ENCODE measurements at regions not wholly inside any gene's neighbourhood (a gene's known extent, or its start where the extent isn't known, plus 50 kb on each side); places are given as distances from the start of the nearest gene placed in this dataset.

- peaks cover 5% of the 10 kb centered on the region for H3K4me1 Mint-ChIP-seq (ENCODE audit: low read depth)
- H3K4me3 Mint-ChIP-seq, result no peak overlapping the region
- H3K27ac Mint-ChIP-seq, result no peak overlapping the region
- intact Hi-C loops (cut with micrococcal nuclease), result no loop called here
- H3K27me3 Mint-ChIP-seq, result peaks cover 72% of the 10 kb centered on the region
- no peaks in the 10 kb centered on the region for H3K9me3 Mint-ChIP-seq
- no peaks in the 10 kb centered on the region for H3K36me3 Mint-ChIP-seq (ENCODE audit: low read depth)
Observed at GRCh38 chr14:96739200-96739910, 57.8 kb upstream of the VRK1 start.

- H3K36me3 Mint-ChIP-seq (ENCODE audit: low read depth), result no peaks in the 10 kb centered on the region
- H3K4me1 Mint-ChIP-seq (ENCODE audit: low read depth), result peaks cover 5% of the 10 kb centered on the region
- intact Hi-C loops (cut with micrococcal nuclease), result loop anchor here (5.0 kb wide), 1 partner anchor 174 kb away; no protein-coding TSS in a partner anchor
- H3K27ac Mint-ChIP-seq, result no peak overlapping the region
- H3K9me3 Mint-ChIP-seq, result no peaks in the 10 kb centered on the region
- peak overlapping the region; percentile 52 for H3K4me3 Mint-ChIP-seq
- peaks cover 70% of the 10 kb centered on the region for H3K27me3 Mint-ChIP-seq
Observed at GRCh38 chr14:96741151-96741977, 55.8 kb upstream of the VRK1 start.

DNA sequence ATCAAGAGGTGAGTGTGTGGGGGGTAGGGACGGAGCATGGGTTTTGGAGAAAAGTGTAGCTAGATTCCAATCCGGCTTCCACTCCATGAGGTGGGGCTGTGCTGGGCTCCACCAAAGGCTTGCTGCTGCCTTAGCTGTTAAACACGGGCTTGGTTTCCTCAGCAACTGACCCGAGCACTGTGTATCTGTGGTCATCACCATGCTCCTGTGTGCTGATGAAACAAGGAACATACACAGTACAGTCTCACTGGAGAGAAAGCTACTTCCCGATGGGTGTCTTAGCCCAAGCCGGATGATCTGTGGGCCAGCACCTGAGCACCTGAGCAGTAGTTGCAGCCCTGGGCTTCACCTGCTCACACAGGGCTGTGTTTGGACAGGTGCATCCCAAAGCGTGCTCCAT is 52.9 kb upstream of the VRK1 start:
- intact Hi-C loops (cut with micrococcal nuclease), result loop anchor here (5.0 kb wide), 1 partner anchor 177 kb away; no protein-coding TSS in a partner anchor
- no peak overlapping the region for H3K4me3 Mint-ChIP-seq
- H3K9me3 Mint-ChIP-seq, result no peaks in the 10 kb centered on the region
- peaks cover 53% of the 10 kb centered on the region for H3K27me3 Mint-ChIP-seq
- peaks cover 5% of the 10 kb centered on the region for H3K4me1 Mint-ChIP-seq (ENCODE audit: low read depth)
- H3K27ac Mint-ChIP-seq, result no peak overlapping the region
- no peaks in the 10 kb centered on the region for H3K36me3 Mint-ChIP-seq (ENCODE audit: low read depth)

DNA sequence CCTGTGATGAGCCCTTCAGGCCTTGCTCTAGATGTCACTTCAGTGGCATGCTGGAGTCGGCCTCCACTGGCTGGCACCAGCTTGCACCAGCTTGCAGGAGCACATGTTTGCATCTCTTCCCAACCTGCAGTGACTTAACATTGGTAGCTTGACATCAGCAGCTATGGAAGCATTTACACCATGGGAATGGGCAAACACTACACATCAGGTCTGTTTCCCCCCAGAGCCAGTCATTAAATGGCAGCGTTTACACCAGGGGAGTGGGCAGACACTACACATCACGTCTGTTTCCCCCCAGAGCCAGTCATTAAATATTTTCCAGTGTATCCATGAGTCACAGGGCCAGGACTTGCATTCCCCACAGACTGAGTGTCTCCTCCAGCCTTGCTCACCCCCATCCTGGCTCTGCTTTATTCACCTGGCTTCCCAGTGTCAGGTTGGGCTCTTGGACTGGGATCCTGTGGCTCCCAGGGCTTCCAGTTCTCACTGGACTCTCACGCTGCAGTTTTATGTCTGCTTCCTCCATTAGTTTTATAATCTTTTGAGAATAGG is 51.6 kb upstream of the VRK1 start:
- Mint-ChIP-seq H3K4me1 (ENCODE audit: low read depth) (peaks cover 5% of the 10 kb centered on the region), H3K36me3 (ENCODE audit: low read depth) (no peaks in the 10 kb centered on the region), H3K9me3 (no peaks in the 10 kb centered on the region), H3K27ac (no peak overlapping the region), H3K4me3 (no peak overlapping the region), H3K27me3 (peaks cover 45% of the 10 kb centered on the region)
- intact Hi-C loops (cut with micrococcal nuclease), result no loop called here

- Mint-ChIP-seq H3K9me3 (no peaks in the 10 kb centered on the region), H3K4me1 (ENCODE audit: low read depth) (peaks cover 5% of the 10 kb centered on the region), H3K4me3 (no peak overlapping the region), H3K36me3 (ENCODE audit: low read depth) (no peaks in the 10 kb centered on the region), H3K27ac (no peak overlapping the region), H3K27me3 (peaks cover 41% of the 10 kb centered on the region)
- intact Hi-C loops (cut with micrococcal nuclease), result no loop called here
Observed at GRCh38 chr14:96746101-96746500, 51.1 kb upstream of the VRK1 start.

DNA sequence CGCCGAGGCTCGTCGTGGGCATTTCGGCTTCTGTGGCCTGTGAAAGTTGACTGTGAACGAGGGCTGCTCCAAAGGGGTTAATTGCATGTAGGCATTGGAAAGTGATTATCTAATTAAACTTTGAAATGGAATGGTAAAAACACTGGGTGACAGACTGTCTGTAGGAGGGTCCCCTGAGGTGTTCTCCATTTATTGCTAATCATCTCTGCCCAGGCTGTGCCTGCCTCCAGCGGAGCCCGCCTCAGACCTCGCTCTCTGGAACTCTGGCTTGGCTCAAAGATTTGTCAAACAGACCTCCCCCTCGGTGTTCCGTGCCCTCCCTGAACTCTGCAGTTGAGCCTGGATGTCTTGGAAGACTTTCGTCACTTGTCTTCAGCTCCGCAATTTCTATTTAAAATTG is 50.2 kb upstream of the VRK1 start:
- no peak overlapping the region for H3K27ac Mint-ChIP-seq
- intact Hi-C loops (cut with micrococcal nuclease), result no loop called here
- no peaks in the 10 kb centered on the region for H3K36me3 Mint-ChIP-seq (ENCODE audit: low read depth)
- no peak overlapping the region for H3K4me3 Mint-ChIP-seq
- peaks cover 2% of the 10 kb centered on the region for H3K4me1 Mint-ChIP-seq (ENCODE audit: low read depth)
- H3K27me3 Mint-ChIP-seq, result peaks cover 35% of the 10 kb centered on the region
- no peaks in the 10 kb centered on the region for H3K9me3 Mint-ChIP-seq

All from dendritic cell treated with granulocyte-macrophage colony-stimulating factor and Interleukin-4, amounts not matched to agents 40 ng/mL and 50 ng/mL, for 4 days (primary cell).